ENCODE measurements at regions not wholly inside any gene's neighbourhood (a gene's known extent, or its start where the extent isn't known, plus 50 kb on each side); places are given as distances from the start of the nearest gene placed in this dataset.
A peak's percentile ranks its signal among the peaks of the same experiment; 100 is the strongest.

DNA sequence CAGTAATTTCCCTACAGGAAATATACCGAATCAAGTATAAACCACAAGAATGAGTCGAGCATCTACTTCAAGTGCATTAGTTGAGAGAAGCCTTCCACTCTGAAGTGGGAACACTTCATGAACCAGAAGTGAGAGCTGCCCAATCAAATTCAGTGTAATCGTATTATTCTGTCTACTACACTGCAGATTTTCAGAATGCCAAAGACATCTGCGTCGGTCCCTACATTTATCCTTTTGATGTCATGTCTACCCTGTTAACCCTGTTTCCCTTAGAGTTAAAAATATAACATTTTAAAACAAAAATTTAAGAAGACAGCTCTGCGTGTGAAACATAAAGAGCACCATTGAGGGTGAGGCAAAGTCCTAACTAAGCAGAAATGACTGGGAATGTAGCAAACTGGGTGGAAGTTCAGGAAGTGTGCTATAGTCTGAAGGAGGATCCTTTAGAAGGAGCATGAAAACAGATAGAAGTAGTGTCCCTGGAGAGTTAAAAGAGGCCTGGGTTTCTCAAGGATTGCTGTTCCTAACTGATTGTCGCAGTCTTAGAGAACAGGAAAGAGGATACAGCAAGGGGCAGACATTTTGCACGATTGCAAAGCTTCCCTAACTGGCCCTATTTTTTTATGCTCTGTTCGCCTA, 291.2 kb downstream of the PTPRC start:
- no peak for DNase-seq (ENCODE audit: extremely low read depth, low read depth)

DNA sequence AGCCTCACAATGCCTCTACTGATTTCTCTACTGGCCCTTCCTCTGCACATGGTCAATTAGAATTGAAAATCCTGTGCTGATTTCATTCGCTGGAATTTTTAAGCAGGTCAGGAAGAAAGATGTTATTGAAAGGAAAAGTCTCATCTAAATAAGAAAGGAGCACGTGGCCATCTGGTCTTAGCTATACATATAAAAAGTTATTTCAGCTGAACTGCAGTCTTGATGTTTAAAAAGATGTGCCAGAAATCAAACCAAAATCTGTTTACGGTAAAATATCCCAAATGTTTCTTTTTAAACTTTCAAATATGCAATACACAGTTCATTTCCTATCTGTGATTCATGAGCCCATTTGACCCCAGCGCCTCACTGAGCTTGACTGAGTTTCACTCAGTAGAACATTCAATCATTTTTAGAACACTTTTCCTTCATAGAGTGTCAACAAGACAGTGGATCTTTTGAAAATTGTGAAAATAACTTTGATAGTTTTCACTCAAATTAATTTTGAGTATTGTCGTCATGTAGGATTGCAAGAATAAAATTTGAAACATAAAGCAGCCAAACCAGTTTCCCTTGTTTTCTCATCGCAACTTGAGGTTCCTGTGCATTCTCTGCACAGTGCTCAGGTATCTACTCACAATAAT, 293.6 kb downstream of the PTPRC start:
- DNase-seq (ENCODE audit: extremely low read depth, low read depth): no peak

- no peak for DNase-seq (ENCODE audit: extremely low read depth, low read depth)
Observed at GRCh38 chr1:198933515-198934222, 294.8 kb downstream of the PTPRC start.

- no peak for DNase-seq (ENCODE audit: extremely low read depth, low read depth)
Observed at GRCh38 chr1:198934426-198934825, 295.6 kb downstream of the PTPRC start.

GRCh38 chr1:198934901-198935305, 296.1 kb downstream of the PTPRC start:
- no peak for DNase-seq (ENCODE audit: extremely low read depth, low read depth)

DNA sequence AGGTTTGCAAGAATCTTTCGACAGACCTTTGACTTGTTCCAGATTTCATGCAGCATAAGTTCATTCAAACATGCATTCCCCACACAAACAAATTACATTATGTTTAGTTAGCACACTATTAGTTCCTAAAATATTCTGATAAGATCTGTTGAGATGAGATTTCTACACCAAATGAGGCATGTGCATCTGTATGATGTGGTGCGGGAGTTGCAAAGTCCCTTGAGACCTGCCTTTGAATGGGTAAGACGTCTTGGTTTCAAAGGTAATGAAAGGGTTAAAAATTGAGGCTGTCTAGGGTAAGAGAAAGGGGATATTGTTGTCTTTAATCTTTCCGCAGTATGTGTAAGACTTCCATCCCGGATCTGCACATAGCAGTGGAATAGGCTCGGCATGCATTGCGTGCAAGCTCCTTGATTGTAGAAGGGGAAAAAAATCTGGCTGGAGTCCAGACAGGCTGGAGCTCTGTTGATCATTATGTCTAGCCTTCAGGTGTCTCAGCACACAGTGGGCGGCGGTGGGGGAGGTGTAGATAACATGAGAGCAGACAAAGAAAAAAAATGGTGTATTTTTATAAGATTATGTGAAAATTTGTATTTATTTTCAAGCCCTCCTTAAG, 296.6 kb downstream of the PTPRC start:
- DNase-seq (ENCODE audit: extremely low read depth, low read depth): peak; percentile 93

- no peak for DNase-seq (ENCODE audit: extremely low read depth, low read depth)
Observed at GRCh38 chr1:198936371-198937083, 297.7 kb downstream of the PTPRC start.

GRCh38 chr1:198937231-198938031, 298.6 kb downstream of the PTPRC start:
- peak; percentile 95 for DNase-seq (ENCODE audit: extremely low read depth, low read depth)

DNA sequence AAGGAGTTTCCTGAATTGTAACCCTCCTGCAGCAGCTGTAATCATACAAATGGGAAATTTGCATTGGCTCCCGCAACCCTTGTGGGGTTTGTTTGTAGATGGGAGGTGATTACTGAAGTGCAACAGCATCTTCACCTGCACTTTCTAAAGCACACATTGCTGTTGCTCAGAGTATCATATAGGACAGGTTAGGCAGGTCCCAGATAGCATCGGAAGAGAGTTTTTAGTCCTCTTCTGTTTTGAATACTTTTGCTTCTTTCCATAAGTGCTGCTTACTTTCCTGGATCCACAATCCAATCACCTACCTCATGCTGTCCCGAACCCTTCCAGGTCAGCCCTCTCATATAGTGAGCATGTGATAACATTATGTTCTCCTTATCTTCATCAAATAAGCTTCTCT, 300.4 kb downstream of the PTPRC start:
- DNase-seq (ENCODE audit: extremely low read depth, low read depth): no peak

DNA sequence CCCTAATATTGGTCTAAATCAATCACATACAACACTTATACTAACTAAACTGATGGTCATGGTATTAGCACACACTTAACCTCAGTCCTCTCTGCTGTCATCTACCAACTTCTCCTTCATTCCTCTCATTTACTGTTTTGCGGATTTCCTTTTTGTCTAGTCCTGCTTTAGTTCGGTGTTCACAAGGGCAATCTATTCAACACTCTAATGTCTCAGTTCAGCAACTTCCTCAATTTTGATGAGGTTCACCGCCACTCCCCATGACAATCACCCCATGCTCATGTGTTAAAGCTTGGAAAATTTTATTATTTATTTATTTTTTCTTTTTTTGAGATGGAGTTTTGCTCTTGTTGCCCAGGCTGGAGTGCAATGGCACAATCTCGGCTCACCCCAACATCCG, 301.1 kb downstream of the PTPRC start:
- no peak for DNase-seq (ENCODE audit: extremely low read depth, low read depth)

- no peak for DNase-seq (ENCODE audit: extremely low read depth, low read depth)
Observed at GRCh38 chr1:198942466-198942865, 303.6 kb downstream of the PTPRC start.

DNA sequence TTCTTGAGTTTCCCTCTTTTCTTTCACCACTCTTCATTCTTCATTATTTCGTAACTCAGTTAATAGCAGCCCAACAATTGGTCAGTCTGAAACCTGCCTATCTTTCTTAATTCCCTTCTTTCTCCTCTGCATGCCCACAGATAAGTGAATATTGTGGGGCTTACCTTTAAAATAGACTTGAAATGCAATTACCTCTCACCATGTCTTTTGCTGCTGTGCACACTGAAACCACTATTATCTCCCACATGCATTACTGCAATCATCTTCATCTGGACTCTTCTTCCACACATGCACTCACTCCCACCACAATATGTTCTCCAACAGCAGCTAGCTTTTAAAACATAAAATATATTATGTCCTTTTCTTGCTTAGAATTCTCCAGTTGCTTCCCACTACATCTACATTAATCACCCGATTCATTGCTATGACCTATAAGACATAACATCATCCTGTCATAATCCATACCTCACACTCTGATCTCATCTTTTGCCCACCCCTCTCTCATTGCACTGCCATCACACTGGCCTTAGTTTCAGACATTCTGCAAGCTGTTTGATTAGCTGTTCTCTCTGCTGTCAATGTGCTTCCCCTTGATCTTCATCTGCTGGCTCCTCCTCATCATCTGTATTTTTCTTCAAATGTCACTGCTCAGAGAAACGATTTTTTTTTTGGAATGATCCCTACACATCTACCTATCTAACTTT, 304.8 kb downstream of the PTPRC start:
- DNase-seq (ENCODE audit: extremely low read depth, low read depth): no peak

DNA sequence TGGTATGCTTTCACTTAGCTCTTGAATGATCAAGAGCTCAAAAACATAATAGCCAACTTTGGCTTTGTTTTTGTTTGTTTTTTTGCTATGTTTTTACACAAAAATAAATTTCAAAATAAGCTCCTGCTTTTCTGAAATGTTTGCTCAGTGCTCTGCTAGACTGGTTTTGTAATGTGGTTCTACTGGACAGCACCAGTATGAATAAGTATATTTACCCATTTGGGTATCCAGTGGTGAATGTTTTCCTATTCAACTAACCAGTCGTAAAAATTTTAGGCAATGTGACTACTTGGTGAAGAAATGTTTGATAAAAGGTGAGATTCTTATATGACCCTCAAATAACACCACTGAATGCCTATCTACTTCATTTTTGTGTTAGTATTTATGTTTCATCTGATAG, 308.6 kb downstream of the PTPRC start:
- DNase-seq (ENCODE audit: extremely low read depth, low read depth): no peak

DNA sequence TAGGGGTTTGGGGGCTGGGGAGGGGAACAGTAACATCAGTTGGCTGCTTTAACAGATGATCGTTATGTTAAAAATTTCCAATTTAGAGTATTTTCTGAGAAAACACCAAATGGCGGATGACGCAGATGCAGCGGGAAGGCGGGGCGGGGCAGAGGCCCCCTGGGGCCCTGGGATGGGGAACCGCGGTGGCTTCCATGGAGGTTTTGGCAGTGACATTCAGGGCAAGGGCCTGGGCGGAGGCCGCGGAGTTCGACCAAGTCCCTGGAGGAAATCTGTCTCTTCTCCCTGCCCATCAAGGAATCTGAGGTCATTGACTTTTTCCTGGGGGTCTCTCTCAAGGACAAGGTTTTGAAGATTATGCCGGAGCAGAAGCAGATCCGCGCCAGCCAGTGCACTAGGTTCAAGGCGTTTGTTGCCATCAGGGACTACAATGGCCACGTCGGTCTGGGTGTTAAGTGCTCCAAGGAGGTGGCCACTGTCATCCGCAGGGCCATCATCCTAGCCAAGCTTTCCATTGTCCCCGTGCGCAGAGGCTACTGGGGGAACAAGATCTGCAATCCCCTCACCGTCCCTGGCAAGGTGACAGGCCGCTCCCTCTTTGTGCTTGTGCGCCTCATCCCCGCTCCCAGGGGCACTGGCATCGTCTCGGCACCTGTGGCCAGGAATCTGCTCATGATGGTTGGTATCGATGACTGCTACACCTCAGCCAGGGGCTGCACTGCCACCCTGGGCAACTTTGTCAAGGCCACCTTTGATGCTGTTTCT, 310.2 kb downstream of the PTPRC start:
- DNase-seq (ENCODE audit: extremely low read depth, low read depth): no peak

GRCh38 chr1:198950036-198950435, 311.2 kb downstream of the PTPRC start:
- no peak for DNase-seq (ENCODE audit: extremely low read depth, low read depth)

DNA sequence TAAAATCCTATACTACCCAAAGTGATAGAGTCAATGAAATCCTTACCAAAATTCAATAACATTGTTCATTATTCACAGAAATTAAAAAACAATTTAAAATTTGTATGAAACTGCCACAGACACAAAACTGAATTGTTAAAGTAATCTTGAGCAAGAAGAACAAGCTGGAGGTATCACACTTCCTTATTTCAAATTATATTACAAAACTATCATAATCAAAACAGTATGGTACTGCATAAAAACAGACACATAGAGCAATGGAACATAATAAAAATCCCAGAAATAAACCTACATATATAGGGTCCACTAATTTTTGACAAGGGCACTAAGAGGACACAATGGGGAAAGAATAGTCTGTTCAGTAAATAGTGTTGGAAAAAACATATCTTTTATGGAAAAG, 316.2 kb downstream of the PTPRC start:
- DNase-seq (ENCODE audit: extremely low read depth, low read depth): no peak

DNA sequence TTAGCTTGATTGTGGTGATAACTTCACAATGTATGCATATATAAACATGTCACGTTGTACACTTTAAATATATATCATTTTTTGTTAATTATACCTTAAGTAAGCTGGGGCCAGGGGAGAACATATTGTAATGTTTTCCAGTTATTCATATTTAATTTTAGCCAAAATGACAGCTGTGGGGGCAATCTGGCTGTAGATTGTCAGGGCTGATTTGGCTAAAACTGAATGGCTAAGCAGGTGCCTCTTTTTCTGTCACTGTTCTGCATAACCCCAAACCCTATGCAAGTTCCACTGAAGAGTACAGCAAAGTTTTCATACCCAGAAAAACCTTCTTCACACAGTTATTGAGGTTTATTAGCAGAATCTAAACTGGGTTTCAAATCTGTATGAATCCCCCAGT, 318.2 kb downstream of the PTPRC start:
- DNase-seq (ENCODE audit: extremely low read depth, low read depth): no peak

- DNase-seq (ENCODE audit: extremely low read depth, low read depth): no peak
Observed at GRCh38 chr1:198959032-198959431, 320.2 kb downstream of the PTPRC start.

DNA sequence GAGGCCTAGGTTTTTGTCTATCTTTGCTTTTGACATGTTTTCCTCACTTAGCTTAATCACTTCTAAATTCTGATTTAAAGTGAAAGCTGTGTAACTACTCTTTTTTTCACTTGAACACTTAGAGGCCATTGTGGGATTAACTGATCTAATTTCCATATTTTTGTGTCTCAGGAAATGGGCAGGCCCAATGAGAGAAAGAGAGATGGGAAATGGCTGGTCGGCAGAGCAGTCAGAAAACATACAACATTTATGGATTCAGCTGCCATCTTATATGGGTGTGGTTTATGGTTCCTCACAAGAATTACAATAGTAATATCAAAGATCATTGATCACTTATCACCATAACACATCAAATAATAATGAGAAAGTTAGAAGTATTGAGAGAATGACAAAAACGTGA, 320.8 kb downstream of the PTPRC start:
- DNase-seq (ENCODE audit: extremely low read depth, low read depth): no peak
